ENCODE measurements at regions not wholly inside any gene's neighbourhood (a gene's known extent, or its start where the extent isn't known, plus 50 kb on each side); places are given as distances from the start of the nearest gene placed in this dataset.

DNA sequence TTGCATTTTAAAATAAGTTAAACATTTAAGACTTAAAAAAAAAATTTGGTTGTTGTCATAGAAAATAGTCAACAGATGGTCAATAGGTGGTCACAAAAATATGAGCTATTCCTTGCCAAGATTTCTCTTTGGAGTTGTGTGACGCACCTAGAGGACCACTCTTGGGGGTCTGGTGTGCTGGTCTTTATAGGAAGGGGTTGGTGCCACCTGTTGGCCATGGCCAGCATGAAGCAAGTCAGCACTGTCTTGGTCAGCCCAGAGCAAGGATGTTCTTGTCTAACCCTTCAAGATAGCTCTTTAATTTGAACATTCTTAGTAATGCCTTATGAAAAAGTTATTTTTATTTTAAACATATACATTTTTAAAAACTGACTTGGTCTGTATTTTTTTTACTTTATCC is 267.9 kb upstream of the CNTNAP2 start:
- H3K36me3 ChIP-seq = no peaks in the 10 kb centered on the region
- H3K4me1 ChIP-seq (ENCODE audit: control insufficient read depth in 1 of 2, low read depth in 2 of 2) = no peaks in the 10 kb centered on the region
- no peak for ATAC-seq (ENCODE audit: insufficient number of reproducible peaks, low FRiP score, low read depth)
- TF ChIP-seq CTCF (IDR thresholded peaks at IDR 0.05) = no peak
- H3K4me3 ChIP-seq = no peak overlapping the region
- DNase-seq (ENCODE audit: low spot score) = no peak
- H3K9me3 ChIP-seq = no peaks in the 10 kb centered on the region
- no peak overlapping the region for H3K27ac ChIP-seq
- H3K27me3 ChIP-seq (replicated peaks; ENCODE audit: insufficient read depth) = no peaks in the 10 kb centered on the region

- H3K36me3 ChIP-seq = no peaks in the 10 kb centered on the region
- ATAC-seq (ENCODE audit: insufficient number of reproducible peaks, low FRiP score, low read depth) (no peak), DNase-seq (ENCODE audit: low spot score) (no peak)
- no peak overlapping the region for H3K27ac ChIP-seq
- H3K9me3 ChIP-seq = no peaks in the 10 kb centered on the region
- no peaks in the 10 kb centered on the region for H3K27me3 ChIP-seq (replicated peaks; ENCODE audit: insufficient read depth)
- TF ChIP-seq CTCF (IDR thresholded peaks at IDR 0.05) = no peak
- H3K4me3 ChIP-seq = no peak overlapping the region
- H3K4me1 ChIP-seq (ENCODE audit: control insufficient read depth in 1 of 2, low read depth in 2 of 2) = no peaks in the 10 kb centered on the region
These were observed 271.3 kb upstream of the CNTNAP2 start for GRCh38 chr7:145845345-145845744.

DNA sequence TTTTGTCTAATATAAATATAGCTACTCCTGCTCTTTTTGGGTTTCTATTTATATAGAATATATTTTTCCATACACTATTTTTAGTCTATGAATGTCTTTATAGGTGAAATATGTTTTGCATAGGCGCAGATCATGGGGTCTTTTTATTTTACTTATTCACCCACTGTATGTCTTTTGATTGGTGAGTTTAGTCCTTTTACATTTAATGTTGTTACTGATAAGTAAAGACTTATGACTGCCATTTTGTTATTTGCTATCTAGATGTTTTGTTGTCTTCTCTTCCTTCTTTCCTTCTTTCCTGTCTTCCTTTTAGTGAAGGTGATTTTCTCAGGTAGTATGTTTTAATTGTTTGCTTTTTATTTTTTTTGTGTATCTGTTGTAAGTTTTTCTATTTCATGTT is 276.8 kb upstream of the CNTNAP2 start:
- no peak for TF ChIP-seq CTCF (IDR thresholded peaks at IDR 0.05)
- Histone ChIP-seq H3K36me3 (no peaks in the 10 kb centered on the region), H3K27ac (no peak overlapping the region), H3K27me3 (replicated peaks; ENCODE audit: insufficient read depth) (no peaks in the 10 kb centered on the region), H3K9me3 (no peaks in the 10 kb centered on the region), H3K4me1 (ENCODE audit: control insufficient read depth in 1 of 2, low read depth in 2 of 2) (no peaks in the 10 kb centered on the region), H3K4me3 (no peak overlapping the region)
- DNase-seq (ENCODE audit: low spot score) (no peak), ATAC-seq (ENCODE audit: insufficient number of reproducible peaks, low FRiP score, low read depth) (no peak)

- no peaks in the 10 kb centered on the region for H3K36me3 ChIP-seq
- no peaks in the 10 kb centered on the region for H3K4me1 ChIP-seq (ENCODE audit: control insufficient read depth in 1 of 2, low read depth in 2 of 2)
- TF ChIP-seq CTCF (IDR thresholded peaks at IDR 0.05) = no peak
- no peak overlapping the region for H3K4me3 ChIP-seq
- no peak for DNase-seq (ENCODE audit: low spot score)
- no peak overlapping the region for H3K27ac ChIP-seq
- no peaks in the 10 kb centered on the region for H3K27me3 ChIP-seq (replicated peaks; ENCODE audit: insufficient read depth)
- ATAC-seq (ENCODE audit: insufficient number of reproducible peaks, low FRiP score, low read depth) = no peak
- no peaks in the 10 kb centered on the region for H3K9me3 ChIP-seq
These were observed 284.9 kb upstream of the CNTNAP2 start for GRCh38 chr7:145831616-145832206.

DNA sequence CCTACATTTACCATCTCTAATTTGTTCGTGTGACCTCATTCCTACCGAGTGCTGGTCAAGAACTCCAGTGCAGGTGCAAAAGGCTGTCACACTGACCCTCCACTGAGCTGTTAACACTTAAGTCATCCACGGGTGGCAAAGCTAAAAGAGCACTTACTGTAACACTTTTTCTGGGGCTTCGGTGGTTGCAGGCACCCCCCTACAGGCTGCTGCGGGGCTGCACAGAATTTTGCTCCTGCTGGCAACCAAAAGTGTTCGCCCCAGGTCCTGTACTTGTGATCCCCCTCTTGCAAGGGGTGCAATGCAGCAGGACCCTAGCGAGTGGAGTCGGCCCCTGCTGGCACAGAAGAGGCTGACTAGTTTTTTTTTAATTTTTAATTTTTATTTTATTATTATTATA is 298.9 kb upstream of the CNTNAP2 start:
- DNase-seq (ENCODE audit: low spot score) = no peak
- Histone ChIP-seq H3K27ac (no peak overlapping the region), H3K27me3 (replicated peaks; ENCODE audit: insufficient read depth) (no peaks in the 10 kb centered on the region), H3K9me3 (no peaks in the 10 kb centered on the region), H3K36me3 (no peaks in the 10 kb centered on the region), H3K4me1 (ENCODE audit: control insufficient read depth in 1 of 2, low read depth in 2 of 2) (no peaks in the 10 kb centered on the region), H3K4me3 (no peak overlapping the region)
- TF ChIP-seq CTCF (IDR thresholded peaks at IDR 0.05) = no peak
- no peak for ATAC-seq (ENCODE audit: insufficient number of reproducible peaks, low FRiP score, low read depth)

Data from thoracic aorta (tissue), 2 donors.